Activated T-cell treated with anti-CD3 and anti-CD28 coated beads for 48 hours (primary cell): ENCODE measurements at regions not wholly inside any gene's neighbourhood (a gene's known extent, or its start where the extent isn't known, plus 50 kb on each side); places are given as distances from the start of the nearest gene placed in this dataset.

Experiments
- DNase-seq: peaks from one replicate; pipeline ENCODE4 v3.0.0-alpha.2; 2020; ENCODE audit warnings: low read depth

GRCh38 chr5:105978011-105978410 lies 1692.7 kb downstream of the EFNA5 start:
- DNase-seq = no peak

GRCh38 chr5:105977163-105977562 lies 1693.6 kb downstream of the EFNA5 start:
- DNase-seq = no peak

- no peak for DNase-seq
Observed at GRCh38 chr5:105970919-105971318, 1699.8 kb downstream of the EFNA5 start.

GRCh38 chr5:105968981-105969380 lies 1701.8 kb downstream of the EFNA5 start:
- DNase-seq = no peak

GRCh38 chr5:105963696-105964255 lies 1707.0 kb downstream of the EFNA5 start:
- no peak for DNase-seq

GRCh38 chr5:105961572-105961971 lies 1709.2 kb downstream of the EFNA5 start:
- DNase-seq = no peak

GRCh38 chr5:105956456-105957196 lies 1714.1 kb downstream of the EFNA5 start:
- no peak for DNase-seq

- DNase-seq = no peak
Observed at GRCh38 chr5:105954341-105954740, 1716.4 kb downstream of the EFNA5 start.

- DNase-seq = no peak
Observed at GRCh38 chr5:105953616-105954015, 1717.1 kb downstream of the EFNA5 start.

- DNase-seq = no peak
Observed at GRCh38 chr5:105952875-105953274, 1717.9 kb downstream of the EFNA5 start.

- no peak for DNase-seq
Observed at GRCh38 chr5:105947461-105947860, 1723.3 kb downstream of the EFNA5 start.

GRCh38 chr5:105945203-105945972 lies 1725.3 kb downstream of the EFNA5 start:
- DNase-seq = no peak

GRCh38 chr5:105940181-105940580 lies 1730.6 kb downstream of the EFNA5 start:
- no peak for DNase-seq

GRCh38 chr5:105934171-105934570 lies 1736.6 kb downstream of the EFNA5 start:
- no peak for DNase-seq

GRCh38 chr5:105931881-105932421 lies 1738.8 kb downstream of the EFNA5 start:
- DNase-seq = no peak

- no peak for DNase-seq
Observed at GRCh38 chr5:105929858-105930257, 1740.9 kb downstream of the EFNA5 start.

- no peak for DNase-seq
Observed at GRCh38 chr5:105924366-105924765, 1746.4 kb downstream of the EFNA5 start.

GRCh38 chr5:105922574-105922973 lies 1748.2 kb downstream of the EFNA5 start:
- no peak for DNase-seq

- no peak for DNase-seq
Observed at GRCh38 chr5:105922080-105922479, 1748.7 kb downstream of the EFNA5 start.

- no peak for DNase-seq
Observed at GRCh38 chr5:105917189-105917588, 1753.5 kb downstream of the EFNA5 start.

GRCh38 chr5:105907016-105907415 lies 1763.7 kb downstream of the EFNA5 start:
- DNase-seq = no peak

GRCh38 chr5:105905392-105905791 lies 1765.3 kb downstream of the EFNA5 start:
- DNase-seq = no peak

GRCh38 chr5:105903069-105903468 lies 1767.7 kb downstream of the EFNA5 start:
- no peak for DNase-seq
